Motor neuron (in vitro differentiated cells): ENCODE measurements at regions not wholly inside any gene's neighbourhood (a gene's known extent, or its start where the extent isn't known, plus 50 kb on each side); places are given as distances from the start of the nearest gene placed in this dataset.
"Not testable (repeated sequence)": the region's sequence is repeated elsewhere in the genome, so short reads cannot be mapped to it uniquely, and the experiment has no call there.

ENCODE experiments used
- ATAC-seq, 8 experiments: fragments of 200-7000 bp; cut with Tn5 transposase; replicated peaks in 6 of 8; 2 replicates each; pipeline ENCODE4 v1.8.0; 2021; ENCODE audit warnings: mild to moderate bottlenecking in 8 of 8, moderate library complexity in 8 of 8
- H3K27ac ChIP-seq, 2 donors: fragments of 250-450 bp; sonication (Bioruptor Pico); 2 replicates each; pipeline ENCODE4 v1.9.0; 2021; ENCODE audit warnings: antibody characterized with exemption in 2 of 2, mild to moderate bottlenecking in 2 of 2, moderate library complexity in 1 of 2
- H3K4me1 ChIP-seq, 2 donors: fragments of 250-450 bp; sonication (Bioruptor Pico); replicated peaks in 1 of 2; 2 replicates each; pipeline ENCODE4 v1.6.1; 2021; ENCODE audit warnings: antibody characterized with exemption in 2 of 2, mild to moderate bottlenecking in 2 of 2, moderate library complexity in 1 of 2
- H3K4me3 ChIP-seq, 5 donors: fragments of 250-450 bp; sonication (Bioruptor Pico); 2 replicates each; pipeline ENCODE4 v1.9.0; 2021; ENCODE audit warnings: antibody characterized with exemption in 5 of 5, mild to moderate bottlenecking in 5 of 5, moderate library complexity in 4 of 5
- WGBS, 10 experiments: fragments of 450-650 bp; shearing (Covaris generic); methylation state at CpG; one replicate each; pipeline ENCODE4 v1.0.0; 2022; 5-methylcytosine and 5-hydroxymethylcytosine counted together
- in situ Hi-C, 9 experiments: fragments of 400-800 bp; cut with MboI; loops; one replicate each; pipeline ENCODE4 v1.15.0; 2021; ENCODE audit warnings: low sequenced_read_pairs in 9 of 9, low pct_unique_long_range_greater_than_20kb in 2 of 9; ENCODE audit not compliant: unreplicated experiment in 9 of 9

GRCh38 chrX:12021698-12022097 lies 116.6 kb upstream of the FRMPD4 start:
- Histone ChIP-seq H3K4me3 (no peak overlapping the region), H3K4me1 (no peaks in the 10 kb centered on the region), H3K27ac (no peak overlapping the region)
- 0 to 67% (median 48%) methylated on average over 1 of the region's 1 CpG; no CpG with 5 or more reads in 6 of the 10 experiments for WGBS, 10 experiments
- in situ Hi-C loops: no loop called here
- no peak for ATAC-seq

GRCh38 chrX:12026481-12026880 lies 111.8 kb upstream of the FRMPD4 start:
- Histone ChIP-seq H3K27ac (no peak overlapping the region), H3K4me1 (no peaks in the 10 kb centered on the region), H3K4me3 (no peak overlapping the region)
- 20 to 80% (median 37%) methylated on average over 1 to 2 of the region's 2 CpGs; no CpG with 5 or more reads in 6 of the 10 experiments for WGBS, 10 experiments
- no peak for ATAC-seq
- in situ Hi-C loops: no loop called here

- 100% methylated on average over 1 of the region's 1 CpG; no CpG with 5 or more reads in 8 of the 10 experiments for WGBS, 10 experiments
- no peaks in the 10 kb centered on the region for H3K4me1 ChIP-seq
- no peak overlapping the region for H3K27ac ChIP-seq
- in situ Hi-C loops: no loop called here
- H3K4me3 ChIP-seq: no peak overlapping the region
- ATAC-seq: no peak
Observed at GRCh38 chrX:12032082-12032481, 106.2 kb upstream of the FRMPD4 start.

GRCh38 chrX:12034741-12035140 lies 103.5 kb upstream of the FRMPD4 start:
- in situ Hi-C loops: no loop called here
- no peaks in the 10 kb centered on the region for H3K4me1 ChIP-seq
- WGBS, 10 experiments: 14 to 75% (median 69%) methylated on average over 1 to 6 of the region's 6 CpGs; no CpG with 5 or more reads in 6 of the 10 experiments

GRCh38 chrX:12042615-12043014 lies 95.7 kb upstream of the FRMPD4 start:
- Histone ChIP-seq H3K4me3 (no peak overlapping the region), H3K27ac (no peak overlapping the region), H3K4me1 (no peaks in the 10 kb centered on the region)
- in situ Hi-C loops: no loop called here
- 20 to 100% (median 44%) methylated on average over 1 to 4 of the region's 4 CpGs; no CpG with 5 or more reads in 3 of the 10 experiments for WGBS, 10 experiments
- no peak for ATAC-seq

More at GRCh38 chrX:12034741-12035140, 103.5 kb upstream of the FRMPD4 start:
- no peak for ATAC-seq
- H3K4me3 ChIP-seq: no peak overlapping the region
- H3K27ac ChIP-seq: no peak overlapping the region

- H3K27ac ChIP-seq: no peak overlapping the region
- ATAC-seq: no peak
Observed at GRCh38 chrX:12052109-12052508, 86.2 kb upstream of the FRMPD4 start.

GRCh38 chrX:12058087-12058486 lies 80.2 kb upstream of the FRMPD4 start:
- Histone ChIP-seq H3K4me3 (no peak overlapping the region), H3K27ac (no peak overlapping the region), H3K4me1 (no peaks in the 10 kb centered on the region)
- WGBS, 10 experiments: 0 to 100% (median 16%) methylated on average over 1 to 4 of the region's 4 CpGs; no CpG with 5 or more reads in 6 of the 10 experiments
- in situ Hi-C loops: no loop called here
- ATAC-seq: no peak

More at GRCh38 chrX:12052109-12052508, 86.2 kb upstream of the FRMPD4 start:
- Histone ChIP-seq H3K4me3 (no peak overlapping the region), H3K4me1 (no peaks in the 10 kb centered on the region)
- in situ Hi-C loops: no loop called here
- WGBS, 10 experiments: 0 to 80% (median 27%) methylated on average over 1 of the region's 1 CpG; no CpG with 5 or more reads in 7 of the 10 experiments

- WGBS, 10 experiments: 14 to 80% (median 43%) methylated on average over 1 to 2 of the region's 2 CpGs; no CpG with 5 or more reads in 6 of the 10 experiments
- in situ Hi-C loops: no loop called here
- no peak for ATAC-seq
Observed at GRCh38 chrX:12060489-12061260, 77.6 kb upstream of the FRMPD4 start.

GRCh38 chrX:12065251-12065650 lies 73.0 kb upstream of the FRMPD4 start:
- WGBS, 10 experiments: 0 to 86% (median 2%) methylated on average over 1 to 5 of the region's 5 CpGs; no CpG with 5 or more reads in 4 of the 10 experiments
- no peak overlapping the region for H3K27ac ChIP-seq
- peaks cover 0 to 2% of the 10 kb centered on the region in 2 donors for H3K4me1 ChIP-seq
- H3K4me3 ChIP-seq: no peak overlapping the region
- in situ Hi-C loops: no loop called here
- peak in 3 of 8 experiments; percentile 42 to 54 (median 50) for ATAC-seq

More at GRCh38 chrX:12060489-12061260, 77.6 kb upstream of the FRMPD4 start:
- Histone ChIP-seq H3K4me3 (no peak overlapping the region), H3K4me1 (no peaks in the 10 kb centered on the region), H3K27ac (no peak overlapping the region)

GRCh38 chrX:12076046-12076445 lies 62.2 kb upstream of the FRMPD4 start:
- in situ Hi-C loops: loop anchor here in 1 of 9 experiments (25.0 kb wide), 1 partner anchor 636 kb away; no protein-coding TSS in a partner anchor
- no peak for ATAC-seq
- peaks cover 0 to 9% of the 10 kb centered on the region in 2 donors for H3K4me1 ChIP-seq
- H3K4me3 ChIP-seq: no peak overlapping the region
- WGBS, 10 experiments: 0 to 42% (median 0%) methylated on average over 1 to 2 of the region's 5 CpGs; no CpG with 5 or more reads in 7 of the 10 experiments
- no peak overlapping the region for H3K27ac ChIP-seq

GRCh38 chrX:12080265-12080664 lies 58.0 kb upstream of the FRMPD4 start:
- Histone ChIP-seq H3K4me3 (no peak overlapping the region), H3K27ac (no peak overlapping the region), H3K4me1 (no peaks in the 10 kb centered on the region)
- in situ Hi-C loops: loop anchor here in 1 of 9 experiments (25.0 kb wide), 1 partner anchor 632 kb away; no protein-coding TSS in a partner anchor
- whole genome bisulfite sequencing, 10 experiments: 0 to 17% (median 4%) methylated on average over 1 of the region's 1 CpG; no CpG with 5 or more reads in 6 of the 10 experiments
- ATAC-seq: peak in 1 of 8 experiments; percentile 23

GRCh38 chrX:12082959-12083358 lies 55.3 kb upstream of the FRMPD4 start:
- in situ Hi-C loops: loop anchor here in 1 of 9 experiments (25.0 kb wide), 1 partner anchor 629 kb away; no protein-coding TSS in a partner anchor
- no CpG with 5 or more reads among the region's 2 CpGs for WGBS, 10 experiments
- H3K4me3 ChIP-seq, H3K4me1 ChIP-seq, ATAC-seq, H3K27ac ChIP-seq: not testable (repeated sequence)
